ENCODE measurements at regions not wholly inside any gene's neighbourhood (a gene's known extent, or its start where the extent isn't known, plus 50 kb on each side); places are given as distances from the start of the nearest gene placed in this dataset.

GRCh38 chr10:121332353-121332752 lies 265.9 kb downstream of the FGFR2 start:
- no peak for DNase-seq (ENCODE audit: low read depth)
- TF ChIP-seq CTCF (conservative IDR thresholded peaks at IDR 0.05; ENCODE audit: low read depth, low read length): no peak
- H3K4me3 ChIP-seq (ENCODE audit: low read depth, low read length): no peak overlapping the region

GRCh38 chr10:121332829-121333765 lies 265.1 kb downstream of the FGFR2 start:
- DNase-seq (ENCODE audit: low read depth): no peak
- no peak for TF ChIP-seq CTCF (conservative IDR thresholded peaks at IDR 0.05; ENCODE audit: low read depth, low read length)
- H3K4me3 ChIP-seq (ENCODE audit: low read depth, low read length): no peak overlapping the region

- no peak overlapping the region for H3K4me3 ChIP-seq (ENCODE audit: low read depth, low read length)
- DNase-seq (ENCODE audit: low read depth): no peak
- TF ChIP-seq CTCF (conservative IDR thresholded peaks at IDR 0.05; ENCODE audit: low read depth, low read length): no peak
Measured at GRCh38 chr10:121335386-121335925, 262.8 kb downstream of the FGFR2 start.

- no peak for DNase-seq (ENCODE audit: low read depth)
- TF ChIP-seq CTCF (conservative IDR thresholded peaks at IDR 0.05; ENCODE audit: low read depth, low read length): no peak
- no peak overlapping the region for H3K4me3 ChIP-seq (ENCODE audit: low read depth, low read length)
Measured at GRCh38 chr10:121337427-121337826, 260.8 kb downstream of the FGFR2 start.

GRCh38 chr10:121338206-121338980 lies 259.9 kb downstream of the FGFR2 start:
- TF ChIP-seq CTCF (conservative IDR thresholded peaks at IDR 0.05; ENCODE audit: low read depth, low read length): no peak
- DNase-seq (ENCODE audit: low read depth): no peak
- H3K4me3 ChIP-seq (ENCODE audit: low read depth, low read length): no peak overlapping the region

GRCh38 chr10:121339114-121339513 lies 259.1 kb downstream of the FGFR2 start:
- DNase-seq (ENCODE audit: low read depth): no peak
- H3K4me3 ChIP-seq (ENCODE audit: low read depth, low read length): no peak overlapping the region
- TF ChIP-seq CTCF (conservative IDR thresholded peaks at IDR 0.05; ENCODE audit: low read depth, low read length): no peak

Data from choroid plexus epithelial cell (primary cell).